ENCODE measurements at regions not wholly inside any gene's neighbourhood (a gene's known extent, or its start where the extent isn't known, plus 50 kb on each side); places are given as distances from the start of the nearest gene placed in this dataset.
A peak's percentile ranks its signal among the peaks of the same experiment; 100 is the strongest.

GRCh38 chr5:3963652-3964051 is 368.0 kb downstream of the IRX1 start:
- DNase-seq = no peak

- DNase-seq = no peak
These were observed 384.5 kb downstream of the IRX1 start for GRCh38 chr5:3980156-3980555.

GRCh38 chr5:3987867-3988266 is 392.2 kb downstream of the IRX1 start:
- no peak for DNase-seq

- DNase-seq = peak; percentile 18
These were observed 398.3 kb downstream of the IRX1 start for GRCh38 chr5:3993856-3994473.

GRCh38 chr5:3994628-3995027 is 399.0 kb downstream of the IRX1 start:
- peak; percentile 2 for DNase-seq

GRCh38 chr5:3995954-3996619 is 400.5 kb downstream of the IRX1 start:
- no peak for DNase-seq

- DNase-seq = no peak
These were observed 401.2 kb downstream of the IRX1 start for GRCh38 chr5:3996707-3997336.

GRCh38 chr5:3997670-3998069 is 402.0 kb downstream of the IRX1 start:
- DNase-seq = no peak

- no peak for DNase-seq
These were observed 404.3 kb downstream of the IRX1 start for GRCh38 chr5:3999929-4000328.

GRCh38 chr5:4001004-4001403 is 405.4 kb downstream of the IRX1 start:
- no peak for DNase-seq

GRCh38 chr5:4001758-4002533 is 406.3 kb downstream of the IRX1 start:
- DNase-seq = no peak

- no peak for DNase-seq
These were observed 409.7 kb downstream of the IRX1 start for GRCh38 chr5:4005335-4005734.

GRCh38 chr5:4007001-4007400 is 411.4 kb downstream of the IRX1 start:
- no peak for DNase-seq

GRCh38 chr5:4011943-4012342 is 416.3 kb downstream of the IRX1 start:
- DNase-seq = no peak

GRCh38 chr5:4013106-4013898 is 417.7 kb downstream of the IRX1 start:
- no peak for DNase-seq

- DNase-seq = no peak
These were observed 420.1 kb downstream of the IRX1 start for GRCh38 chr5:4015709-4016108.

- no peak for DNase-seq
These were observed 421.6 kb downstream of the IRX1 start for GRCh38 chr5:4017076-4017803.

- no peak for DNase-seq
These were observed 422.4 kb downstream of the IRX1 start for GRCh38 chr5:4018007-4018406.

- peak; percentile 3 for DNase-seq
These were observed 423.6 kb downstream of the IRX1 start for GRCh38 chr5:4019009-4019769.

GRCh38 chr5:4019841-4020240 is 424.2 kb downstream of the IRX1 start:
- no peak for DNase-seq

GRCh38 chr5:4020400-4020799 is 424.8 kb downstream of the IRX1 start:
- DNase-seq = no peak
